ENCODE measurements at regions not wholly inside any gene's neighbourhood (a gene's known extent, or its start where the extent isn't known, plus 50 kb on each side); places are given as distances from the start of the nearest gene placed in this dataset.

DNA sequence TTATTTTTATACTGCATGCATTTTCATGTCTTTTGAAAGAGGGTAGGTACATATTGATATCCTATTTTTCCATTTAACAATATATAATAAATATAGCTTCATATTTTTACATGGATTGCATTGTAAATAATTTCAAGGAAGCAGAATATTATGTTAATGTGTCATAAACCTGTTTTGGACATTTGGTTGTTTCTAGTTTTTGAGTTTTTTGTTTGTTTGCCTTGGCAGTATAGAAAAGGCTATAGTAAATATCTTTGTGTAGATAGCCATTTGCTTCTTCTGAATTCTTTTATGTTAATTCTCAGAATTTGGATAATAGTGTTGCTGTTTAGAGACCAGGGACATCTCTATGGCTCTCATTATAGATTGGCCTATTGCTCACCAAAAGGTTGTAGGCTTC, 645.2 kb downstream of the SLC4A3 start:
- H3K27me3 Mint-ChIP-seq (ENCODE audit: low read depth) = no peaks in the 10 kb centered on the region
- H3K27ac Mint-ChIP-seq (ENCODE audit: unreplicated experiment) = no peak overlapping the region
- no peaks in the 10 kb centered on the region for H3K9me3 Mint-ChIP-seq
- no peak for TF ChIP-seq CTCF (conservative IDR thresholded peaks at IDR 0.05)
- H3K4me3 Mint-ChIP-seq = no peak overlapping the region
- no peaks in the 10 kb centered on the region for H3K36me3 Mint-ChIP-seq (ENCODE audit: low read depth)
- H3K4me1 Mint-ChIP-seq = peaks cover 15% of the 10 kb centered on the region
- no peak for DNase-seq (ENCODE audit: low read depth, low spot score)

GRCh38 chr2:220273082-220273481, 645.7 kb downstream of the SLC4A3 start:
- Mint-ChIP-seq H3K27me3 (ENCODE audit: low read depth) (no peaks in the 10 kb centered on the region), H3K4me3 (no peak overlapping the region), H3K9me3 (no peaks in the 10 kb centered on the region), H3K36me3 (ENCODE audit: low read depth) (no peaks in the 10 kb centered on the region), H3K4me1 (peaks cover 15% of the 10 kb centered on the region), H3K27ac (ENCODE audit: unreplicated experiment) (no peak overlapping the region)
- no peak for TF ChIP-seq CTCF (conservative IDR thresholded peaks at IDR 0.05)
- DNase-seq (ENCODE audit: low read depth, low spot score) = no peak

GRCh38 chr2:220275454-220275853, 648.0 kb downstream of the SLC4A3 start:
- no peaks in the 10 kb centered on the region for H3K36me3 Mint-ChIP-seq (ENCODE audit: low read depth)
- H3K9me3 Mint-ChIP-seq = no peaks in the 10 kb centered on the region

GRCh38 chr2:220276741-220277444, 649.5 kb downstream of the SLC4A3 start:
- no peak for DNase-seq (ENCODE audit: low read depth, low spot score)
- H3K4me3 Mint-ChIP-seq = no peak overlapping the region
- no peaks in the 10 kb centered on the region for H3K27me3 Mint-ChIP-seq (ENCODE audit: low read depth)
- no peaks in the 10 kb centered on the region for H3K36me3 Mint-ChIP-seq (ENCODE audit: low read depth)
- H3K4me1 Mint-ChIP-seq = no peaks in the 10 kb centered on the region
- TF ChIP-seq CTCF (conservative IDR thresholded peaks at IDR 0.05) = no peak
- no peak overlapping the region for H3K27ac Mint-ChIP-seq (ENCODE audit: unreplicated experiment)
- no peaks in the 10 kb centered on the region for H3K9me3 Mint-ChIP-seq

More at GRCh38 chr2:220275454-220275853, 648.0 kb downstream of the SLC4A3 start:
- DNase-seq (ENCODE audit: low read depth, low spot score) = no peak
- no peak overlapping the region for H3K4me3 Mint-ChIP-seq
- H3K4me1 Mint-ChIP-seq = peaks cover 2% of the 10 kb centered on the region
- no peaks in the 10 kb centered on the region for H3K27me3 Mint-ChIP-seq (ENCODE audit: low read depth)
- TF ChIP-seq CTCF (conservative IDR thresholded peaks at IDR 0.05) = no peak
- no peak overlapping the region for H3K27ac Mint-ChIP-seq (ENCODE audit: unreplicated experiment)

GRCh38 chr2:220277445-220277975, 650.1 kb downstream of the SLC4A3 start:
- TF ChIP-seq CTCF (conservative IDR thresholded peaks at IDR 0.05) = no peak
- Mint-ChIP-seq H3K36me3 (ENCODE audit: low read depth) (no peaks in the 10 kb centered on the region), H3K27me3 (ENCODE audit: low read depth) (no peaks in the 10 kb centered on the region), H3K27ac (ENCODE audit: unreplicated experiment) (no peak overlapping the region), H3K4me1 (no peaks in the 10 kb centered on the region), H3K9me3 (no peaks in the 10 kb centered on the region), H3K4me3 (no peak overlapping the region)
- DNase-seq (ENCODE audit: low read depth, low spot score) = no peak
